HG02870 (cell line): ENCODE measurements at regions not wholly inside any gene's neighbourhood (a gene's known extent, or its start where the extent isn't known, plus 50 kb on each side); places are given as distances from the start of the nearest gene placed in this dataset.

ENCODE experiments used
- ATAC-seq: cut with Tn5 transposase; IDR thresholded peaks from one replicate; pipeline ENCODE4 v1.9.1; 2021; ENCODE audit warnings: mild to moderate bottlenecking, moderate library complexity; ENCODE audit not compliant: unreplicated experiment

DNA sequence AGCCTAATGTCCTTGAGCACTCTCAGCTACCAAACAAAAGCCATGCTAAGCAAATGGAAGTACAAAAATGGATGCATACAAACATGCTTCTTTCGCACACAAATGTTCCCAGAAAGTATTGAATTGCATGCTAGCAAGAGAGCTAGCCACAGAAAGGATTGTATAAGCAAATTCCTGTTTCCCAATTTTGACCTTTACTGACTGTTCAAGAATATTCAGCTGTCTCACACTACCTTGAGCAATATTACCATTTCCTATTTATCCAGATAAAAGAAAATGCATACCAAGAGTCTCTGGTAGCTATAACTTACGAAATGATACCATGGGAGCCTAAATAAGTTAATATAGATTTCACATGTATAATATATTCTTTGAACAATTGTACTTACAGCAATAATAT lies 264.6 kb downstream of the TMEM167A start:
- ATAC-seq = no peak

DNA sequence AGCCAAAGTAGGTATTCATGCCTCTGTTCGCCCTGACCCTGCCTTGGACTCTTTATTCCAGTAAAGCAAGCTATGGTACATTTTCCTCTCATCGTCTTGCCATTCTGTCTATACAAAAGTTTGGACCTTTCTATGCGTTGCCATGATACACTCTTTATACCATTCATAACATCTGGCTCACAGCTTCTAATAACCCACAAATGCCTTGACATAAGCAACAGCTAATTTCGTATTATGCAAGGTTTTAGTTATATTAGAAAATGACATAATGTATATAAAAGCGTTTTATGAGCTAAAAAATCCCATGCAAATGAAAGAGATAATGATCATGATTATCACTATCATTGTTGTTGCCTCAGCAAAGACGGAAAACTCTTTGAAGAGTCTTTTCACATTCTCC lies 265.7 kb downstream of the TMEM167A start:
- no peak for ATAC-seq

DNA sequence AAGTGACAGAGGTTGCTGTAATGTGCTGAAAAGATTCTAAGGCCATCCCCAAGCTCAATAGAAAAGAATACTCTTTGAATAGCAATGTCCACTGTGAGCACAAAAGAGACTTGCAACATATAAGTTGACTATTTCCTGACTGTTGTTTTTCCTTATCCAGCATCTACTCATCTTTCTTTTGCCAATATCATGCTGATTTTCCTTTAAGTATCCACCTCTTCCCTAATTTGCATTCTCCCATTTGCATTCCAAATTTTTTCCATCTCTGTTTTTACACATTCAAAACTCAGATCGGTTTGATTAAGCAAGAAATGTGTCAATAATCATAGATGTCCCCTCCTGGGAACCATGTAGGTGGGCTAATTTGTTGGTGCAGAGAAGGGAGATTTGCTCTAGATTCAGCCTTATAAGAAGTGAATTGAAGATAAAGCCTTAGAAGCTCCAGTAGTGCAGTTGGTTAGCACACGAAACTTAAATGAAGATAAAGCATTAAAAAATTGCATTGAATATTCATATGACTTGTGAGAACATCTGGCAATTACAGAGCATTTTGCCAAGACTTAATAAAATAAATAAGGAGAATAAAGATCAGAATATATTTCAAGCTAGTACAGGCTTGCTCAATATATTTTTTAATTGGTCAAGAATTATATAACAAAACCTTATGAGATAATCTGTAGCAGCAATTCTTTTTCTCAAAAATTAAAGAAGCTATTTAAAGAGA lies 267.6 kb downstream of the TMEM167A start:
- ATAC-seq = no peak

DNA sequence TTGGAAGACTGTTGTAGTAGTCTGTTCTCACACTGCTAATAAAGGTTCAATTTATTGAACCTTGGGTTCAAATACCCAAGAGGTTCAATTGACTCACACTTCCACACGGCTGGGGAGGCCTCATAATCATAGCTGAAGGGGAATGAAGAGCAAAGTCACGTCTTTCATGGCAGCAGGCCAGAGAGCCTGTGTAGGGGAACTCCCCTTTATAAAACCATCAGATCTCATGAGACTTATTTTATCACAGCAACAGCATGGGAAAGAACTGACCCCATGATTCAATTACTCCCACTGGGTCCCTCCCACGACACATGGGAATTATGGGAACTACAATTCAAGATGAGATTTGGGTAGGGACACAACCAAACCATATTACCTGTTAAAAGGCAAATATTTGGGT lies 268.2 kb downstream of the TMEM167A start:
- no peak for ATAC-seq

DNA sequence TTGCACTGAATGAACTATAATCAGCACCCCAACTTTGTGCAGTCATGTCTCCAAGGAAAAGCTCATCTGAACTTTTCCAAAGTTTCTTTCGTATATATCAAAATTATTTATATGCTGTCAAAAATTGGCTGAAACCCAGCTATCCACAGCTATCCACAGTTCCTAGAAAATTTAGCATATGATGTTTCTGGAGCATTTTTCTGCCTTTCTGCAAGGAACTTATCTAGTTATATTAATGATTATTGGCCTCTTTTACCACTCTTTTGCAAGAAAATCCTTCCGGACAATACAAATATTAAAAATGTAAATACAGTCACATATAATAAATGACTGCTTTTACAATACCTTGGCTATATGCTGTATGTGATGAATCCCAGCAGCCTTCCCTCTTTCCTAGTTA lies 270.2 kb downstream of the TMEM167A start:
- no peak for ATAC-seq

DNA sequence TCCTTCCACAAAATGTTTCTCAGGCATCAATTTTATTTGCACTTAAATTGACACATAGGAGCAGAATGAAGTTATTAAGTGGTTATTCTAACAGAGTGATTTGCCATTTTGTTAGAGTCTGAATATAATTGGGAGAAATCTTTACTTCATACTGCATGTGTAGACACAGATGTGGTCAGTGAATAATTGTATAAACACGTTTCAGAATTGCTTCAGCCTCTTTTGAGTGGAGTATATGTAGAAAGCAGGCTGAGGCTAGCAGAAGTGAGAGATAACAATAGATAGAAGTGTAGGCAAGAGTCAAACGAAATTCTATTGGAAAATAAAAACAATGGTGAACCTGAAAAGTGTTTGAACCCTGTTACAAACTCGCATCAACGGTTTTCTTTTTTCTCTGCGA lies 270.7 kb downstream of the TMEM167A start:
- no peak for ATAC-seq

DNA sequence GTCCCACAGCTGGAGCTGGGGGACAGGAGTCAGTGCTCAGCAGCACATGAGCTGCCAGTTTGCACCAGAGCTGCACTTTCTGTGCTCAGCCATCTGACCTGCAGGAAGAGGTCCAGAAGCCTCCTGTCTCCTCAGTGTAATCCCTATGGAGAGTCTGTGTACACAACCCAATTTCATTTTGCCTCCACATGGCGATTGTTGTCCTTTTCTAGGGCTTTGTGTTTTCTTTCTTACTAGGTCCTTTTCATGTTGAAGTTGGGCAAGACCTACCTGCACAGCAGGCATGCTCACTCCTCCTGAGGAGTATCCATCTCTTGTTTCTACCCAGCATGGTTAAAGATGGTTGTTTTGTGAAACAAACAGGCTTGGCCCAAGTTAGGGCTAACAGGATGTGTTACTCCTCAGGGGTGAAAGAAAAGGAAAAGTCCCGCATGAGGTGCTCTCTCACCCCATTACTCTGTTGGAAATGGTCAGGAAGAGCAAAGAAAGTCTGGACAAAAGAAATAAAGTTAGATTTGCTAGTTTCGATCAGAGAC lies 273.0 kb downstream of the TMEM167A start:
- ATAC-seq = no peak

DNA sequence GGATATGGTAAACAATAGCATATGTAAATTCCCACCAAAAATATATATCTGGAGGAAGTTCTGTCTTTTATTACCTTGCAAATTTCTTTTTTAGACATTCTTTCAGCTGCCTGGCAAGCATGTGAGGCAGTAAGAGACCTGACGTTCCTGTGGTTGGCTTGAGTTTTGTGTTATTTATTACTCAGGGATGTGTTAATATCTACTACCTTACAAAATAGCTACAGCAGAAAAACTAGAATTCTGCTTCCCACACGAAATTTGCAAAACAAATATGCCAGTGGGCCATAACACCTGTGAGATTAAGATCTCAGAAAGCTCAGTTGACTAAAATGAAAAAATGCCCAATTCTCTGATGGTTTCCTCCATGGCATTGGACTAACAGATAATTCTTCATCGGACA lies 274.2 kb downstream of the TMEM167A start:
- ATAC-seq = peak; percentile 41

DNA sequence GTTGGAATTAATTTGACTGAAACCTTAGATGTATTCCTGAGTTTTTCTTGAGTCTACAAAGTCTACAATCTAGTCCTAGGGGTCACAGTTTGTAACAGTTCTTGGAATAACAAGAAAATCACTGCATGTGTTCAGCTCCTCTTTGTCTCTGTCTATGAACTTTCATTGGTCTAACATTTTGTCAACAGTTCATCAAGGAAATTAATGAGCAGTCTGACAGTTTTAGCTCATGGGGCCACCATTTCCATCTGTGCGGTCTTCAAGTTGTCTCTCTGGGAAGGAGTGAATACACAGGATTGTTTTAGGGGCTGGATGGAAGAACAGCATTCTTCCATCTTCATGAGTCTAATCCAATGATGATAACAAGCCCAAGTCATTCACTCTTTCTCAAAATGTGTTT lies 276.4 kb downstream of the TMEM167A start:
- ATAC-seq = no peak

DNA sequence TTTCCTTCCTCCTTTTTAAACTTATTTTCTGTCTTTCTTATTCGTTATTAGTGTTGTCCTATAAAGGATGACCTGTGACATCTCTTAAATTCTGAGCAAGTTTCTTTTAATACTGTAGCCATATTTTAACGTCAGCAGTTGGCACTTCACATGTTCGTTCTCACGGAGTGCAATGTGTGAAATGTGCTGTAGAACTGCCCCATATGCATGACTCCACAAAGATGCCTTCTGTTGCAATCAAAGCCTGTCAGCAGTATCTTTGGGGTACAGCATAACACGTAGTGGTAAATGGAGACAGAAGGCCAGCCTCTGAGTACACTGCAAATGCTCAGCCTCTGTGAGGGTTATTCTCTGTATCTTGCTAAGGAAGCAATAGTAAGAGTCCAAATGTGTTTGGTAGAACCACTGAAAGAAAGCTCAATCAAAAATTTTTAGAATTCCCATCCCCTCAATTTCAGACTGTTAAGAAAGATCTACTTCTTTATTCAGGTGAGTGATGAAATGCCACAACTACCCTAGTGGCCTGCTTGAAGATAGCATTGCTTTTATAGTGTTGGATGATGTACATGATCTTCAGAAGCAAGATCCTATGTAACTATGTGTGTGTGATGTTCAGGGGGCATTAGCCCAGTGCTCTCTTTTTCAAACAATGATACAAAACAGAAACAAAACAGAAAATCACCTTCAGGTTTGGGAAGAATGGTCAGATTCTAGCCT lies 277.7 kb downstream of the TMEM167A start:
- no peak for ATAC-seq

DNA sequence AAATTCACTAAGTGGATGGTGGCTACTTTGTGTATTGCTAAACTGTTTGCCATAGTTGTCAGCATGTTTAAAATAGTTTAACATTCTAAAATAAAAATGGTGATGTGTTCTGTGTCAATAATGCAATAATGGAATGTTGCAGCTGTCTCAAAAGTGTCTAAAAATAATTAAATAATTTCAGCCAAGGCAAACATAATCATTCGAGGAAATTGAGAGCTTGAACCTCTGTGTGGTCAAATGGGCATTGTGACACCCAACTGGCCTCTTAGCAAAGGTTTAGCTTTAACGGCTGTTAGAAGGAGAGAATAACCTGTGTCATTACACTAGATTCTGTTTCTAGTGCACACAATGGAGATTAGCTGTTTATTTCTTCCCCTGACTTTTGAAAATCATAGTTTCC lies 278.5 kb downstream of the TMEM167A start:
- no peak for ATAC-seq

DNA sequence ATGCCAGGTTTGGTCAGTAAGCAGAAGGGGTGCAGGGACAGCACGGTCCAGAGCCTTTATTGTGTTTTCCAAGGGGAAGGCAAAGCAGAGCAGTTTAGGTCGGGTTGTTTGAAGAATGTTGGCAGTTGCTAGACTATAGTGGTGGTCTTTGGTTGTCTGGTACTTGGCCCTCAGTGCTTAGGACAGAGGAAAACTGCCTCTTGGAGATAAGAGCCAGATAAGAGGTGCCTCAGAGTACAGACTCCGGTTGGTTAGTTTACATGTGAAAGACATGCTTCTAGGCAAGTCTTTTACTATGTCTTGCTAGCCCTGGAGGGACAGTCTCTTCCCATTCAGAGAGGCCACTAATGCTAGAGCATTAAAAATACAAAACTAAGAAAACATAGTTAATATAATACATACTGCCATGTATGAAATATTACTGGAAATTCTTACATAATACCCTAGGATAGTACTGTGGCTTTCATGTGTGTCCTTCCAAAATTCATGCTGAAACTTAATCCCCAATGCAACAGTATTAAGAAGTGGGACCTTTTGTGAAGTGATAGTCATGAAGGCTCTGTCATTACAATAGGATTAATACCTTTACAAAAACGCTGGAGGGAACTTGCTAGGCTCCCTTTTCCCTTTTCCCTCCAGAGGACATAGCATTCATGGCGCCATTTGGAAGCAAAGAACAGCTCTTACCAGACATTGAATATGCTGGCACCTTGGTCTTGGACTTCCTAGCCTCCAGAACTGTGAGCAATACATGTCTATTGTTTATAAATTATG lies 280.4 kb downstream of the TMEM167A start:
- no peak for ATAC-seq

DNA sequence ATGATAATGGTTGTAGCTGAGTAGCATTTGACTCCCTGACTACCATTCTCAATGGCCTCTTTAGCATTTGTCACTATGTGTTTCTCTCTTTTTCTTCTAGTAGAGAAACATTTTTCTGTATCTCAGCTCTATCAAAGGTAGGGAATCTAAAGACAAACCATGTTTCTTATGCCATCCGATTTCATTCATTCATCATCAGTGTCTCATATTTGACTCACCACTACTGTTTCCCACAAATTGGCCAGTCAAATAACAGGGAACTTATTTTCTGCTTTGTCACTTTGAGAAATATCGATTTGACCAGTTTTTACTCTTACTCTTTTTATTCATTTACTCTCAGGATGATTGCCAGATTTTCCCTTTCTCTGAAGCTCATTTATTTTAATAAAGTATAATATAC lies 282.3 kb downstream of the TMEM167A start:
- ATAC-seq = no peak

DNA sequence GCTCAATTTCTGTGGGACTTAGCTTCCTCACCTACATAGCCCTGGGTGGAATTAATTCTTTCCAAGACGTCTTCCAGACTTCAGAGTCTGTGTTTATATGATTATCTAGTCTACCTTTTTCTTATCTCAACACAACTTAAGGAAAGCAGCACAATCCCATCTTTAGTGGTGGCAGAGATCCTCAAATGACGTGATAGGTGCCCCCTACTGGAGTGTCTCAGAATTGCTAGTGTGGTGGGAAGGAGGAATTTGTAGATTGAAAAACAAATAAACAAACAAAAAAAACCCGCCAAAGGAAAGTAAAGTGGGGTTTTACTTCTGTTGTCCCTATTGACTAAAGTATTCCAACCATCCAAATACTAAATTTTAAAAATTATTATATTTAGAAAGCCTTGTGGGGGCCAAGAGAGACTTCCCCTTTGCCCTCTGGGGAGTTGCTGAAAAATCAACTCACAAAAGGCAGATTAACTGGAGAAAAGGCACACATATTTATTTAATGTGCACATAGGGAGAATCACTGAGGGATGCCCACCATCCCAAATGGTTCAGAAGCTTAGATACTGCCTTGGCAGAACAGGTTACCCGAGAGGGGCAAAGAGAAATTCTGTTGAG lies 283.3 kb downstream of the TMEM167A start:
- ATAC-seq = no peak

DNA sequence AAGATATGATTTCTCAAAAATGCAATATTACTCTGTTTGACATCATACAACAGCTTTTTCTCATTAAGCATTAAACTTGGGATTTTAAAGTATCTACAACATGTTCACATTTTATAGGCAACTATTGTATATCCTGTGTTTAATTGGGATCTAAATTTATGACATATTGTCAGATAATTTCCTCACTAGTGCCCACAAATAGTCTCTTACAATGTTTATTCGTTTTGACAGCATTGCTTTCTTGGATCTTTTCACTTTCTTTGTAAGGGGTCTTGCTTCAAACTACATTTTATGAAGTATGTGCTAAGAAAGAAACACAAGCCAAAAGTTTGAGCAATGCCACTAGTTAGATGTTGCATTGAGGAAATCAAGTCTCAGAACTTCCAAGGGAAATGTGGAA lies 285.1 kb downstream of the TMEM167A start:
- ATAC-seq = no peak

DNA sequence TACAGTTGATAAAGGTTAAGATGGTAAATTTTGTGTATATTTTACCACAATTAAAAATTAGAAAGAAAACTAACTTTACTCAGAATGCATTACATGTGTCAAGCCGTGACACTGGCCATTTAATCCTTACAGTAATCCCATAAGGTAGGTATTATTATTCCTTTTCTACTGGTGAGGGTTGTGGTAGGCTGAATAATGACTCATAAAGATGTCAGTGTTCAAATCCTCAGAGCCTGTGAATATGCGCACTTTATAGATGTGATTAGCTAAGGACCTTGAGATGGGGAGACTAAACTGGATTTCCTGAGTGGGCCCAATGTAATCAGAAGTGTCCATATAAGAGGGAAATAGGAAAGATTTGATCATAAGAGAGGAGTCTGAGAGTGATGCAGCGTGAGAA lies 288.1 kb downstream of the TMEM167A start:
- ATAC-seq = no peak

DNA sequence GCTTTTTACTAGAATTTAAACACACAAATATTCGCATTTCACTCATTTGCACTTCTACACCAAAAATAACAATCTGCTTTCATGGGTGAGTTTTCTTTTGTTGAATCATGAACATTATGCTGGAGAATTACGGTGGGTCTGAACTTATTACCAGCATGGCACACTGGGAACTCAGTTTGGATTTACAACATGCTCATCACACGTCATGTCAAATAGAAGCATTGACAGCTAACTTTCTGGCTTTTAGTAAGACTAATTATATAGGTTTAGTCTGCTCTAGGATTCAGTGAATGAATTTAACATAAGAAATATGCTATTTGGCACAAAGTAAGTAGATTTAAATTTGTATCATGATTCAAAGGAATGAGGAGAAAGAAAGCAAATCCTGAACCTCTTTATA lies 290.4 kb downstream of the TMEM167A start:
- no peak for ATAC-seq

DNA sequence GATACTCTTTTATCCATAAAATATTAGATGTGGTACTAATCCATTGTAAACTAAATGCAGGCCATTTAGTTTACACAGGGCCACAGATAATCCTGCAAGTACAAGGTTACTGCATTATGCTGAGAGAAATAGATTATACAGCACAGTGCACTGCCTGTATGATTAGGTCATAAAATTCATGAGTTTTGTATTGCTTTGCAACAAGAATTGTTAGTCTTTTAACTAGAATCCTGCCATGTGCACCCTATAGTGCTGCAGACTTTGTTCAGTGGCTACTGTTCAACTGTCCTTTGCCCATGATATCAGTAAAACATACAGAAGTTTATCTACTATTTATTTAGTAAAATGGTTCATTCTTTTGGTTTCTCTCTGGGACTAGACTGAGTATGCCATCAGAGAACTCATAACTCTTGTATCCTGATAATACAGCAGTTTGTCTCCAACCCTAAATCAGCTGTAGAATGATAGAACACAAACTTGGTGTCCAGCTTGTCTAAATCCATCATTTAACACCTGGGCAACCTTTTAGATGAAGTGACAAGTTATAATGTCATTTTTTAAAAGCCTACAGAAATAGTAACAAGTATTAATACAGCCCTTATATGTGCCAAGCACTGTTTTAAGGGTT lies 291.2 kb downstream of the TMEM167A start:
- no peak for ATAC-seq

DNA sequence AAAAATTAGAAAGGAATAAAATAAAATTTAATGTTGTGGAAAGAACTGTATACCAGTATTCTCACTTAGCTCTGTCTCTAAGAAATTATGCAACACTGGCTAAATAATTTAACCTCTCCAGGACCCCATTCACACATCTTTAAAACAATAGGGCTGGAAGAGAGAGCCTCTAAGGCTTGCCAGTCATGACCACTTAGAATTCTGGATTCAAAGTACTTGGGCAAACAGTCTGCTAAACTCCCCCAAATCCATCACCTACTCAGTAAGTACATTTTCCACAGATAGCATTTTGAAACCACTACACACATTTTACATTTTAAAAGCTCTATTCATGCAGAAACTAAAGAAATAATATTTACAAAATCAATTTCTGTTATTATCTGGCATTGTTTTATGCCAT lies 291.7 kb downstream of the TMEM167A start:
- ATAC-seq = no peak

DNA sequence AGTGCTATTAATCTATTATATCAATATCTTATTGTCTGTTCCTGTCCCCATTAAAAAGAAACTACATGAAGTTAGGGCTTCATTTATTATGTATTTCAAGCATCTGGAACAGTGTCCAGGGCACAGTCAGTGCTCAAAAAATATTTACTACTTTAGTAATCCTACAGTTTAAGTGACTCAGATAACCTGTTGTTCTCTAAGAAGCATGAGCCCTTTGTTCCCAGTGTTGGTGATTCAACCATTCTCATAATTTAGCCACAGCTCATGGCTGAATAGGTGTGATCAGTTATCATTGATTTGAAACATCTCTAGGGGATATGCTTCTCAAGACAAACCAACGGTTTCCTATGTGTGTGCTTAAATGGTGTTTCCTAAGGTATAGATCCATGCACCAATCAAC lies 292.7 kb downstream of the TMEM167A start:
- ATAC-seq = no peak

DNA sequence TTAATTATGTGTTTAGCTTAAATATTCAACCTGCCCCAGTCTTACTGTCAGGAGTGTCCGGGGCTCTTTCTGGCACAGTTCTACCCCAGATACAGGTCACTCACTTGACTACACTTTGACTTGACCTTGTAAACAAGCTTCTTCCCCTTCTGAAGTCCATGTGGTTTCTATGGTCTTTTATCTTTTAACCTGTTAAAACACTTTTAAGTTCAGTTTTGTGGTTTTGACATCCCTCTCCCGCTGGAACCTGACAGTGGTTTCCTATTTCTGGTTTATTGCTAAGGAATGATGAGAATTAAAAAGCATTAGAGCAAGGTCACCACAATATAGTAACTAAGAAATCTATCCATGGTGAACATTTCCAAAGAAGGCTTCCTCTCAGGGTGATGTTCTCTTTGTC lies 300.1 kb downstream of the TMEM167A start:
- no peak for ATAC-seq
